ENCODE measurements at regions not wholly inside any gene's neighbourhood (a gene's known extent, or its start where the extent isn't known, plus 50 kb on each side); places are given as distances from the start of the nearest gene placed in this dataset.

GRCh38 chr14:101380512-101380911 lies 180.8 kb upstream of the DIO3 start:
- DNase-seq (ENCODE audit: low read depth): no peak

DNA sequence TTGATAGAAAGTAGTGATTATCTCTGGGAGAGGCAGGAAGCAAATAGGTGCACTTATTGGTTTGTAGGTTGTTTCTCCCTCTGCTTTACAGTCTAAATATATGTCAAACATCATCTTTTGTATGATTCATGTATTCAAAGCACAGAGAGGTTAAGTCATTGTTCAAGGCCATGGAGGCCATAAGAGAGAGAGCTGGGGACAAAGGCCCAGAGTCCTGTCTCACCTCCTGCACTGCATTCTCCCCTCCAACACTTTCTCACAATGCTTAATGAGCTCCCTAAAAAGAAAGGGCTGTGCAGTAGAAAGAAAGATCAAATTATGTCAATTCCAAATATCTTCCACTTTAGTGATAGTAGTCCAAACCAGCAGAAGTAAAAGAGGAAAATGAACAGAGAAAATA lies 180.4 kb upstream of the DIO3 start:
- DNase-seq (ENCODE audit: low read depth): no peak

DNA sequence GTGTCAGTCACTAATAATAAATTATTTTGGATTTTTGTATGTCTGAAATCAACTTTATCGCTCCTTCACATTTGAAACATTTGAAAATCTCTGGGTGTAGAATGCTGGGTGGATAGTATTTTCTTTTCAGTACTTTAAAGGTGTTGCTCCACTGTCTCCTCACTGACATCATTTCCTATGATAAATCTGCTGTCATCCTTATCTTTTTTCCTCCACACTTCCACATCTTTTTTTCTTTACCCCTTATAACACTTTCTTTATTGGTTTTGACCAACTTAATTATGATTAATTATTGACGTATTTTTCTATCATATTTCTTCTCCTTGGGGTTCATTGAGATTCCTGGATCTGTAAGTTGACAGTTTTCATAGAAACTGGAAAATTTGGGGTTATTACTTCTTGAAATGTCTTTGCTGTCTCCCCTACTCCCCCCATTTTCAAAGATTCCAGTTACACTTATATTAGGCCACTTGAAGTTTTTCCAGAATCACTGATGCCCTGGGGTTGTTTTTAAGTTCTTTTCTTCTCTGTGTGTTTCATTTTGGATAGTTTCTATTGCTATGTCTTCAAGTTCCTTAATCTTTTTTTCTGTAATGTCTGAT lies 177.5 kb upstream of the DIO3 start:
- DNase-seq (ENCODE audit: low read depth): no peak

DNA sequence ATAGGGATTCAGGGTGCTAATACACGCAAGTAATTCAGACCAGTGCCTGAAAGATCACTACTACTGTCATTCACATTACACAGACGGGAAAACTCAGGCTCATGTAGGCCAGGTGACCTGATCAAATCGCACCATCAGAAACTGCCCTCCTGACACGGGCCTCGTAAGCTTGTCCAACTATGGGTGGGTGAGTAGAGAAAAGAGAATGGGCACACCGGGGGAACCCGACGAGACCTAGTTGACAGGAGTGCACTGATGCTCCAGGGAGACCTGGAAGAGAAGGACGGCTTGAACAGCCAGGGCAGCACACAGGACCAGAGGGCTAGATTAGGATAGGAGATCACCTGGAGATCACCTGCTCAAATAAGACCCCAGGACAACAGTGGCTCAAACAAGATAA lies 166.9 kb upstream of the DIO3 start:
- DNase-seq (ENCODE audit: low read depth): no peak

DNA sequence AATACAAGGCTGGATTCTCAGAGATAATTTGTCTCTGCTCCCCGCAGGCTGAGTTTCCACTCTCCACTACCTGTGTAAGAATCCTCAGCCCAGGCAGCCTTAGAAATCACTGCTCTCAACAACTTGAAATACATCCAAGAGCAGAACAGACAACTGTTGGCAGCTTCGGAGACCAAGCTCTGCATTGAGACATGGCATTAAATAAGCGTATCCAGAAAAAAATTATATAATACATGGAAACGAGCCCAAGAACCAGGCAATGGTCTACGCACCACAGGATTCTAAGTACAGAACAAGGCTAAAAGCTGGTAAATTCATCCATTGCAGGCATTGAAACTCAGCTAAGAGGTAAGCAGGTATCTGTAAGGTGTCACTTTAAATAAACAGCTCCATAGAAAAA lies 165.5 kb upstream of the DIO3 start:
- DNase-seq (ENCODE audit: low read depth): no peak

DNA sequence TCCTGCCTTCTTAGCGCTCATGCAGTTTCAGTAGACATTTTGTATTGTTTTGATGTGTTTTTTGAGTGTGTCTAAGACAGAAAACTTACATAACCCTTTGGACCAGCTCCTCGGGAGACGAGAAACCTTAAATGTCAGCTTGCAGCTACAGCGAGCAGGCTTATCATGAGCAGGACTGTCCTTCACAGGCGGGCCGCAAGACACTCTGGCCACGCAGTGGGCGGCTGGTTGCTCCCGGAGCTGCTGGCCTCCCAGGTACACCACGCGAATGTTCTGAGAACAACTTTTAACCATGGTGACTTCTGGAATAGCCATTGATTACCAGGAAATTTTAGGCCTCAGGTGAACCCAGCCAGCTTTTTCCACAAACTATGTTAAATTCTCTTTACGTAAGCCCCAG lies 164.1 kb upstream of the DIO3 start:
- DNase-seq (ENCODE audit: low read depth): no peak

DNA sequence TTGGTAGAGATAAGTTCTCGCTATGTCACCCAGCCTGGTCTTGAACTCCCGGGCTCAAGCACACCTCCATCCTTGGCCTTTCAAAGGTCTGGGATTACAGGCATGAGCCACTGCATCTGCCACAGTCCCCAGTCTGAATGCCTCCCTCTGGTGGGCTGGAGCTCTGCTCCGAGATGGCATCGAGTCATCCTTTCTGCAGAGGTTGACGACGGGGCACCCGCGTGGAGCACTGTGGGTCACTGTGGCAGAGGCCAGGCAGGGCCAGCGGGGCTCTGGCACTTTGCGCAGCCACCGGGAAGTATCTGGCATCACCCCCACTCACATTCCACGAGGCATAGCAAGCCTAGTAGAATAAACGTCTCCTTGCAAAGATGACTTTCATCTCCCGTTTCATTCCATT lies 163.3 kb upstream of the DIO3 start:
- no peak for DNase-seq (ENCODE audit: low read depth)

GRCh38 chr14:101399737-101400517 lies 161.4 kb upstream of the DIO3 start:
- no peak for DNase-seq (ENCODE audit: low read depth)

GRCh38 chr14:101400830-101401229 lies 160.5 kb upstream of the DIO3 start:
- no peak for DNase-seq (ENCODE audit: low read depth)

GRCh38 chr14:101402936-101403660 lies 158.2 kb upstream of the DIO3 start:
- DNase-seq (ENCODE audit: low read depth): no peak

DNA sequence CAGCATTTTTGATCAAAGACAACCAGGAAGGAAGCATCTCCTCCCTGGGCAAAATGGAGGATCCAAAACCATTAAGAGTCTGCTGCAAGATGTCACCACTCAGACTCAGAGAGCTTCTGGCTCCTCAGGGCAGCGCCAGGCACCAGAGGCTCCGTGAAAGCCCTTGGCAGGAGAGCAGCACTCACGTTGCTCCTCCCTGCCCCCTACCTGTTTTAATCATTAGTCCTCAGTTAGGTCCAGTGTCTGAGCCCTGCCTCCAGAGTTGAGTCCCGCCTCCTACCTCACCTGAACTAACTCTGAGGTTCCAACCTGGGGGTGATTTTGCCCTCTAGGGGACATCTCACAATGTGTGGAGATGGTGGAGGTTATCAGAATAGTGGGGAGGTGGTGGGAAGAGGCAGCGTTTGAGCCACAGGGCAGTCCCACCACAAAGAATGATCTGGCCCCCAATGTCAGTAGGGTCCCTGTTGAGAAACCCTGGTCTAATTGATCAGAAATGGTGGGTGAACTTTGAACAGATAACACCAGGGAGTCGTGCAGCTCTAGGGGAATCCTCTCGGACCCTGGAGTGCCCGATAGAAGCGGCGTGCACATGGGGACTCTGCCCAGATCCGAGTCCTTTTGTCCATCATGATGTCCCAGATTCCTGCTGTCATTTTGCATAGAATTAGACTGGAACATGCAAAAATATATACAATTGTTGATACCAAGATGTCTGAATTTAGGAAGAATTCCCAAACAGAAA lies 156.7 kb upstream of the DIO3 start:
- no peak for DNase-seq (ENCODE audit: low read depth)

DNA sequence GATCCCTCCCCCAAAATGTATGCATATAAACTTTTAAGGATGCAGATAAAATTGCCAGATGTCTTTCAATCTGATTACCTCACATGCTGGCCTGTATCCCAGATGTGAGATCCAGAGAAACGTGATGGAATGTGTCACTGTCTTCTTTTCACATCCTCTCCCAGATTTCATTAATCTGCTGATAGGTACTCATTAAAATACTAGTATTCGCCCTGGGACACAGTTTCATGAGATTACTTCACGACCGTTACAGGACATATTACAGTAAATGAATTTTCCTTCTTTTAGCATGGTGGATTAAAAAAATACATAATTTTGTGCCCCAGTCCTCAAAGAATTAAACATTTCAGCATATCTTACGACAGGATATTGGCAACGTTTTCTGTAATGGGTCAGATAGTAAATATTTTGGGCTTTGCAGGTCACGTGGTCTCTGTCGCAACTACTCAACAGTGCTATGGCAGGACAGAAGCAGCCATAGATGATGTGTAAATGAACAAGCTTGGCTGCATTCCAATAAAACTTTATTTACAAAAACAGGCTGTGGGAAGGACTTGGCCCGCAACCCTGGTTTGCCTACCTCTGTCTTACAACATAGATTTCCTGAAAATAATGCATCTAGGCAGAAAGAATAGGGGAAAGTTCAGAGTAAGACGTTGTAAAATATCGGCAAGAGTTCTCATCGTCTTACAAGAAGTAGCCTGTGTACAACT lies 156.0 kb upstream of the DIO3 start:
- DNase-seq (ENCODE audit: low read depth): no peak

- no peak for DNase-seq (ENCODE audit: low read depth)
Observed at GRCh38 chr14:101406921-101407320, 154.4 kb upstream of the DIO3 start.

- DNase-seq (ENCODE audit: low read depth): no peak
Observed at GRCh38 chr14:101407328-101407727, 154.0 kb upstream of the DIO3 start.

GRCh38 chr14:101408077-101408831 lies 153.0 kb upstream of the DIO3 start:
- DNase-seq (ENCODE audit: low read depth): no peak

DNA sequence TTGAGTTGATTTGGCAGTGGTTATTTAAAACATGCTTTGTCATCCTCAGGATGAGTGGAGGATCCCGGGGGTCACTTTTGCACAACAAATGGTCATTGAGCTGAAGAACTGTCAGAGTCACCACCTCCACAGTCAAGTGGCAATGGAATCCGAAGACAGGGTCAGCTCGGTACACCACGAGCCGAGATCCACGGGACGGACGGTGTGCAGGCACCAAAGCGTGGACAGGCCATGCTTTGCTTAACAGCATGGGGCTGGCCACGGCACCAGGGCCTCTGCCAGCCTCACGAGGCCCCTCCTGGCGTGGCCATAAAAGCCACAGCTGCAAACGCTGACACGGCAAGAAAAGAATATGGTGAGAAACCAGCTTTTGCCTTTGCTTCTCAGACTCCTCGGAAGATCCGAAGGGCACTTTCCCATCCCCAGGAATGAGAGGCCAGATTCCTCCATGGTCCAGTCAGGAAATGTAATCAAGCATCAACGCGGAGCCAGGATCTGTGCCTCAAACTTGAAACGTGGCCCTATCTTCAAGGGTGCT lies 152.2 kb upstream of the DIO3 start:
- DNase-seq (ENCODE audit: low read depth): no peak

DNA sequence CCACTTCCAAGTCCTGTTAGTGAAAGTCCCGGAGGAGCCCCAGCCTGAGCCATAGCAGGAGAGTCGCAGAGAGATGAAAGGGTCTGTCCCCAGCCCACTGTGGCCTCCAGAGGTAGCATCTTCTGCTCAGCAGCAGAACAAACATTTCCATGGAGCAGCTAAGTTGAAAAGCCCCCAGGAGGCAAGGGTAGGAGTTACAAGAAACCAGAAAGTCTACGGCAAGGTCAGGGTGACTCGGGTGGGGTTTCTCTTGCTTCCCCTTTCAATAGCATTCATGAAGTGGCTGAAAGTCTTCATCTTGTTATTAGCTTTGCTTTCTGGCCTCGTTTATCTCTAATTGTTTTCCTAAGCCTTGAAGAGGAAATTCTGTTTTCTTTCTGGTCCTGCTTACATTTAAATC lies 151.2 kb upstream of the DIO3 start:
- no peak for DNase-seq (ENCODE audit: low read depth)

DNA sequence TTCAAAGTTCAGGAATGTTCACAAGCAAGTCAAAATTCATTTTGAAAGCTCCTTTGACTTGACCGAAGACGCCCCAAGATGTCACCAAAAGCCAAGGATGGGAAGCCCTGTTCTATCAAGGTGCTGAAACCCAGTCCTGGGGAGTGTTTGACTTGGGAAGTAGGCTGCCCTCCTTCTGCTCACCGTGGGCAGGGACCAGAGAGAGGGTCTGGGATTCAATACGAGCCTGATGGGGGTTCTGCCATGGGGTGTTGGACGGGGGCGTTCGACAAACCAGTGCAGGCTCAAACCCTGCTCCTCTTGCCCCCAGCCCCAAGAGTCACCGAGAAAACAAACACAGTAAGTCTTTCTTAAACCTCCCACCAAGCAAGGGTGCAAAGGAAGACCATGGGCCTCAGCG lies 150.1 kb upstream of the DIO3 start:
- no peak for DNase-seq (ENCODE audit: low read depth)

GRCh38 chr14:101411779-101412178 lies 149.5 kb upstream of the DIO3 start:
- DNase-seq (ENCODE audit: low read depth): no peak

DNA sequence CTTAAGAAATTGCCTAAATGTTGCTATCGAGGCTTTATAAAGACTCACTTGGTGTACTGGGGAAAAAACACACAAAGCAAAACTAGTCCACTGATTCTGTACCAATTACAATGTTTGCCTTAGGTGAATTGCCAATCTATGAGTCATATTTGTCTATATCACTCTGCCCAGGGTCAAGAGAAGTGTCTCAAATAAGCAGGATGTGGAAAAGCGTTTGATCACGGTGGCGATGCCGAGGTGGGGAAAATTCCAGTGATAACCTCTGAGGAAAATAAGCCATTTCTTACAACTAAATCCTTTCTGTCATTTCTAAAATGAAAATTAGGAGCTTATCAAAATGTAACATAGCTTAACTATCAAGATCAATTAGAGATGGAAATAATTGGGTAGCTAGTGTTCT lies 148.6 kb upstream of the DIO3 start:
- no peak for DNase-seq (ENCODE audit: low read depth)
